GM12875 (cell line): ENCODE measurements at regions not wholly inside any gene's neighbourhood (a gene's known extent, or its start where the extent isn't known, plus 50 kb on each side); places are given as distances from the start of the nearest gene placed in this dataset.

Experiments used
- H3K4me3 ChIP-seq: one replicate; pipeline ENCODE4 v1.5.1; 2011; ENCODE audit warnings: low read depth, low read length, control low read depth
- TF ChIP-seq, protein P1 (sequence below): IDR thresholded peaks from 2 replicates; pipeline ENCODE4 v1.5.1; 2011; ENCODE audit warnings: low read depth, mild to moderate bottlenecking, control low read depth, inconsistent platforms, low read length, moderate library complexity, borderline replicate concordance; ENCODE audit not compliant: insufficient read depth

DNA sequence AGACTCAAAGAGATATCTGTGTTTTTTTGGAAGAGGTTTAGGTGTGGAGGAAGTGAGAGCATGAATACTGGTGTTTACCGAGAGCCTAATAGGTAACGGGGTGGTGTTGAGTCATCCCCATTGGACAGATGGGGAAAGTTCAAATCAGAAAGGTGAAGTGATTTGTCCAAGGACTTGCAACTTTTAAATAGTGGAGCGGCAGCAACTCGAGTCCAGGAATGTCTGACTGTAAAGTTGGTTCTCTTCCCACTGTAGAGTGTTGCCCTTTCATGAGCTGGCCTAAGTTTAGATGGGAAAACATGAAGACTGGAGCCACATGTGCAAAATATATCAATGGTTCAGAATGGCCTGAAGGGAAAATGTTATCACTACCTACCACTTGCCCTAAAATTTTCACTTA is 125.7 kb downstream of the LYPLAL1 start:
- TF ChIP-seq, protein P1, sequence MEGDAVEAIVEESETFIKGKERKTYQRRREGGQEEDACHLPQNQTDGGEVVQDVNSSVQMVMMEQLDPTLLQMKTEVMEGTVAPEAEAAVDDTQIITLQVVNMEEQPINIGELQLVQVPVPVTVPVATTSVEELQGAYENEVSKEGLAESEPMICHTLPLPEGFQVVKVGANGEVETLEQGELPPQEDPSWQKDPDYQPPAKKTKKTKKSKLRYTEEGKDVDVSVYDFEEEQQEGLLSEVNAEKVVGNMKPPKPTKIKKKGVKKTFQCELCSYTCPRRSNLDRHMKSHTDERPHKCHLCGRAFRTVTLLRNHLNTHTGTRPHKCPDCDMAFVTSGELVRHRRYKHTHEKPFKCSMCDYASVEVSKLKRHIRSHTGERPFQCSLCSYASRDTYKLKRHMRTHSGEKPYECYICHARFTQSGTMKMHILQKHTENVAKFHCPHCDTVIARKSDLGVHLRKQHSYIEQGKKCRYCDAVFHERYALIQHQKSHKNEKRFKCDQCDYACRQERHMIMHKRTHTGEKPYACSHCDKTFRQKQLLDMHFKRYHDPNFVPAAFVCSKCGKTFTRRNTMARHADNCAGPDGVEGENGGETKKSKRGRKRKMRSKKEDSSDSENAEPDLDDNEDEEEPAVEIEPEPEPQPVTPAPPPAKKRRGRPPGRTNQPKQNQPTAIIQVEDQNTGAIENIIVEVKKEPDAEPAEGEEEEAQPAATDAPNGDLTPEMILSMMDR: no peak
- H3K4me3 ChIP-seq: no peak overlapping the region

DNA sequence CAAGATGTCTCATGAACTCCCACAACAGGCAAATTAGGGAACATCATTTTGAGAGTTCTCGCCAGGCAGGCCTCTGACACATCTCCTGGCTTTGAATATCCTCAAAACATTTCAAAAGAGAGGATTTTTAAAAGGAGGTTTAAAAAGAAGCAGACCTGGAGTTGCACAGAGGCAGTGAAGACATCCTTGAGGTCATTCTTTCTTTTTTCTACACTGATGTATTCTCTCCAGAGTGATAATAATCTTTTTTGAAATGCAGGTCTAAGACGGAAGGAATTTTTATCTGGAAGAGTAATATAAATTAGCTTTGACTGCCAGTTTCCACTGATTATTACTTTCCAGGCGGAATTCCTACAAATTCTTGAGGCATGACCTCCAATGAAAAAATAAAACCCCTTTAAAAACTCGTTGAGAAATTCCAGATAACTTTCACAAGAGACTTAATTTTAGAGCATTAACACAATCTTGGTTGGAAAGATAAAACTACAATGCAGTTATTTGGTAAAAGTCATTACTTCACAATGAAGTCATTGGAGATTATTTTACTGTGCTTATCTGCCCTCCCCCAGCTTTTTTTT is 125.0 kb downstream of the LYPLAL1 start:
- TF ChIP-seq, protein P1: no peak
- no peak overlapping the region for H3K4me3 ChIP-seq

DNA sequence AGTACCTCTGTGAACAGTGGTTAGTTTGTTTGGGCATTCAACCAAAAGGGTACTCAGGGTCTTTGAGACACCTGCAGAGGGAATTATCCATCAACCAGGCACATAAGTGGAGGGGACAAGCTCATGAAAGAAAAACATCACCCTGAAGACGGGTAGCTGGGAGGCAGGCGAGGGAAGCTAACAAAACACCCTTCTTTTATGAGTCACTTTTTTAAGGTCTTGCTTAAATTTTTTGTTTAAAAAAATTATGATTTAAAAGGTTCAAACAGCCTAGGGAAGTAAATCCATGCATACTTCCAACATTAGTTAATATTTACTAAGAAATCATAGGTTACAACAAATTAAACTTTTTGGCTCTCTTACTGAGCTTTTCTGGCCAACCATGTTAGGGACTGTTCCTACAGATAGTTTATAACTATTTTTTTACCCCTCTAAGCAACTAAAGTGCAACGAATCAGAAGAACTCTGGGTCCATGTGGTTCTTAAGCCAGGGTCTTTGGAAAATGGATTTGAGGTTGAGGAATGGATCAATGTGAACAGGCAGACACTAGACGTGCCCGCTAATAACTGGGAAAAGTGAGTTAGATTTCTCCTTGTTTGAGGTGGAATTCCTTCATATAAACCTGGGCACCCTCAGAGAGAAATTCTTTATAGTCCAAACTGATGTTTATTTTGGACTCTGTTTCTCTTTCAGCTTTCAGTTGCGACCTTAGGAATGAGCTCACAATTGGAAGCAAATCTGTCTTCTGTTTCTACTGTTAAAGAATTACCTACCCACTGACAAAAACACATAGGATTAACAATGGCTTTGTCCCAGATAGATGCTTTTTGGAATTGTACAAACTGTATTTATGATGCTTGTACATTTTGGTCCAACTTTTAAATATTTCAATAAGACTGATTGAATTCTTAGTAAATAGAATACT is 123.0 kb downstream of the LYPLAL1 start:
- TF ChIP-seq, protein P1: no peak
- H3K4me3 ChIP-seq: no peak overlapping the region

DNA sequence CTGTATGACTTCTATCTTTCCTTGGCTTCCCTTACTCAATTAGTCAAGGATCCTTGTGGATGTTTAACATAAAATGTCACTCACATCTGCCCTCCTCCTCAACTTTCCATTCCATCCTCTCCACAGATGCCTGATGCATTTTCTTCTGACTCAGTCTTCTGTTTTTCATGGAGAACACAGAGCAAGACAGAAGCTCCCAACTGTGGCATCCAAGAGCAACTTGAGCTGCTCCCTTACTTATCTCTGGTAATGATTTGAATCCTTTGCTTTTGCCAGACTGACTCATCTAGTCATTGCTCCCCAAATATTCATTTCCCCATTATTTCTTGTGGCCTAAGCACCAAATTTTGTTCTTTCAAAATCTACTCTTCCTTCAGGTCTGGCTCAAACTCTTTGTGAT is 120.6 kb downstream of the LYPLAL1 start:
- TF ChIP-seq, protein P1: no peak
- no peak overlapping the region for H3K4me3 ChIP-seq

DNA sequence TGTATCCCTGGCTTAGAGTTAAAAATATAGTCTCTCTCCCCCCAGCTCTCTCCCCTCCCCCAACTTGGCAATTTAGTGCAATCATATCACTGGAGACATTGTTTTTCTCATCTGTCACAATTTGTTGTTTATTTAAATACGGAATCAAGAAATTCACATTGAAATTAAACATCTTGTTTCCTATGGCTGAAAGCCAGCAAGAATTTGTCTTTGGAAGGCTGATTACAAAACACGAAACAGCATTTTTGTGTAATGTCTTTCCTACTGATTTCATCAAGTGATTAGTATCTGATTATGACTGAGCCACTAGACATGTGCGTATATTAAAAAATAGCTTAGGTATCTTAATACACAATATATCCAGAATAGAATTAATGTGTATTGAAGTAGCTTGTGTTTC is 119.7 kb downstream of the LYPLAL1 start:
- H3K4me3 ChIP-seq: no peak overlapping the region
- TF ChIP-seq, protein P1: no peak

DNA sequence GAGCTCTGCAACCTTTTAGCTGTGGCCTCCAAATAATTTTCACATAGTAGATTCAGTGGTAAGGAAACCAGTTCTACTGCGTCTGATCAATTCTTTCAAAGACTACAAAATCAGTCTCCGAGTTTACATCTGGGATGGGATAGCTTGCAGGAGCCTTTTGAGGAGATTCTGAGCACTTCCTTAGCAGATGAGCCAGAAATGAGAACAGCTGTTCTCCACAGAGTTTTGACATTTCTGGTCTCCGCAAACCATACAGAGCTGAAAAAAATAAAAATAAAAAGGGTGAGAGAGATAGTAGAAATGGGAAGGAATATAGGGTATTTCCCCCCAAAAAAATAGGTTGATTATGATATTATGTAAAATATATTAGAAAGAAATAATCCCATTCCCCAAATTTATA is 119.3 kb downstream of the LYPLAL1 start:
- TF ChIP-seq, protein P1: no peak
- H3K4me3 ChIP-seq: no peak overlapping the region

DNA sequence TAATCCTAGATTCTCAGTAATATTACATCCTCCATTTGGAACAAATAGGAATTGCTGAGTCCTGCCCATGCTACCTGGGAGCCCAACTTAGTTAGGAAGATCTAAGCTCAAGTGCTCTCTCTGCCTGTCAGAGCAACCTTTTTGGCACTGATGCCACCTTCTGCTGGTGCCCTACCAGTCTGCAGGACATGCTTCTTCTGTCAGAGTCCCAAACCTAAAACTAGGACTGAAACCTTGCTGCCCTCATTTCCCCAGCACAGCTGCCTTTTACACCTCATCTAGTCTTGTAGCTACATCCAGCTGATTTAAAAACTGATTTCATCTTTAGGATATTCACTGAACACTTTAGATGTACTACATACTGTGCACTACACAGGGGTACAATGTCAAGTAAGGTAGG is 118.7 kb downstream of the LYPLAL1 start:
- no peak overlapping the region for H3K4me3 ChIP-seq
- TF ChIP-seq, protein P1: no peak
